Gastroesophageal sphincter (tissue), 3 donors: ENCODE measurements at regions not wholly inside any gene's neighbourhood (a gene's known extent, or its start where the extent isn't known, plus 50 kb on each side); places are given as distances from the start of the nearest gene placed in this dataset.

Experiments
- CTCF ChIP-seq, 4 experiments: fragments of 200-600 bp in 2 of 4; fragments of 450-650 bp in 2 of 4; sonication (generic) in 1 of 4; IDR thresholded peaks; one replicate each; pipeline ENCODE4 v1.5.1; 2017 to 2019; ENCODE audit warnings: antibody characterized with exemption in 4 of 4, mild to moderate bottlenecking in 2 of 4, moderate library complexity in 2 of 4
- POLR2A ChIP-seq, 2 donors: fragments of 450-650 bp; IDR thresholded peaks; one replicate each; pipeline ENCODE4 v1.6.1; 2017; ENCODE audit warnings: antibody characterized with exemption in 2 of 2, mild to moderate bottlenecking in 2 of 2, moderate library complexity in 1 of 2
- POLR2AphosphoS5 ChIP-seq: sonication (generic); formaldehyde crosslinking; IDR thresholded peaks from one replicate; pipeline ENCODE4 v1.6.1; 2017; ENCODE audit warnings: antibody characterized with exemption

GRCh38 chr14:58830121-58830520, 192.4 kb downstream of the DACT1 start:
- TF ChIP-seq POLR2A (IDR thresholded peaks at IDR 0.05): no peak
- TF ChIP-seq CTCF (IDR thresholded peaks at IDR 0.05): no peak
- no peak for TF ChIP-seq POLR2AphosphoS5
